ENCODE measurements at regions not wholly inside any gene's neighbourhood (a gene's known extent, or its start where the extent isn't known, plus 50 kb on each side); places are given as distances from the start of the nearest gene placed in this dataset.

- Histone ChIP-seq H3K4me2 (ENCODE audit: low read depth, low read length) (no peak overlapping the region), H4K20me1 (ENCODE audit: insufficient read depth, low read length) (no peaks in the 10 kb centered on the region), H3K4me3 (ENCODE audit: low read length) (no peak overlapping the region), H3K9me2 (replicated peaks; ENCODE audit: insufficient read depth, low read length) (no peaks in the 10 kb centered on the region), H2AFZ (ENCODE audit: low read length) (no peak overlapping the region), H3K79me2 (ENCODE audit: low read length) (no peaks in the 10 kb centered on the region), H3K9ac (ENCODE audit: low read length) (no peak overlapping the region), H3K27ac (ENCODE audit: low read length) (no peak overlapping the region), H3K4me1 (ENCODE audit: low read length) (no peaks in the 10 kb centered on the region), H3K36me3 (replicated peaks; ENCODE audit: insufficient read depth, low read length) (no peaks in the 10 kb centered on the region), H3K9me3 (replicated peaks; ENCODE audit: insufficient read depth, low read length) (no peaks in the 10 kb centered on the region), H3K27me3 (replicated peaks; ENCODE audit: insufficient read depth, low read length) (no peaks in the 10 kb centered on the region), H3F3A (ENCODE audit: insufficient read depth, low read length) (no peaks in the 10 kb centered on the region)
- DNase-seq: no peak
- no peak for TF ChIP-seq EZH2phosphoT487 (IDR thresholded peaks at IDR 0.05; ENCODE audit: low read length)
- no peak for TF ChIP-seq EZH2 (optimal IDR thresholded peaks at IDR 0.05; ENCODE audit: low read depth, low read length)
- TF ChIP-seq CTCF (IDR thresholded peaks at IDR 0.05; ENCODE audit: low read length): no peak
Measured at GRCh38 chr20:11041396-11041795, 367.6 kb upstream of the JAG1 start.

GRCh38 chr20:11043001-11043400 lies 369.2 kb upstream of the JAG1 start:
- DNase-seq: no peak
- no peaks in the 10 kb centered on the region for H3K36me3 ChIP-seq (replicated peaks; ENCODE audit: insufficient read depth, low read length)
- no peak overlapping the region for H2AFZ ChIP-seq (ENCODE audit: low read length)
- no peaks in the 10 kb centered on the region for H3F3A ChIP-seq (ENCODE audit: insufficient read depth, low read length)
- TF ChIP-seq EZH2 (optimal IDR thresholded peaks at IDR 0.05; ENCODE audit: low read depth, low read length) (no peak), EZH2phosphoT487 (IDR thresholded peaks at IDR 0.05; ENCODE audit: low read length) (no peak), CTCF (IDR thresholded peaks at IDR 0.05; ENCODE audit: low read length) (no peak)
- H3K4me2 ChIP-seq (ENCODE audit: low read depth, low read length): no peak overlapping the region
- H3K4me3 ChIP-seq (ENCODE audit: low read length): no peak overlapping the region
- no peak overlapping the region for H3K27ac ChIP-seq (ENCODE audit: low read length)
- H3K79me2 ChIP-seq (ENCODE audit: low read length): no peaks in the 10 kb centered on the region
- H3K9me2 ChIP-seq (replicated peaks; ENCODE audit: insufficient read depth, low read length): no peaks in the 10 kb centered on the region
- H3K4me1 ChIP-seq (ENCODE audit: low read length): no peaks in the 10 kb centered on the region
- H3K9me3 ChIP-seq (replicated peaks; ENCODE audit: insufficient read depth, low read length): no peaks in the 10 kb centered on the region
- no peaks in the 10 kb centered on the region for H3K27me3 ChIP-seq (replicated peaks; ENCODE audit: insufficient read depth, low read length)
- no peaks in the 10 kb centered on the region for H4K20me1 ChIP-seq (ENCODE audit: insufficient read depth, low read length)
- no peak overlapping the region for H3K9ac ChIP-seq (ENCODE audit: low read length)

GRCh38 chr20:11044561-11044960 lies 370.8 kb upstream of the JAG1 start:
- no peaks in the 10 kb centered on the region for H3K4me1 ChIP-seq (ENCODE audit: low read length)
- no peaks in the 10 kb centered on the region for H3K79me2 ChIP-seq (ENCODE audit: low read length)
- H3K27me3 ChIP-seq (replicated peaks; ENCODE audit: insufficient read depth, low read length): no peaks in the 10 kb centered on the region
- no peak for DNase-seq
- H3F3A ChIP-seq (ENCODE audit: insufficient read depth, low read length): no peaks in the 10 kb centered on the region
- no peaks in the 10 kb centered on the region for H4K20me1 ChIP-seq (ENCODE audit: insufficient read depth, low read length)
- no peaks in the 10 kb centered on the region for H3K9me2 ChIP-seq (replicated peaks; ENCODE audit: insufficient read depth, low read length)
- H3K27ac ChIP-seq (ENCODE audit: low read length): no peak overlapping the region
- no peak overlapping the region for H3K4me2 ChIP-seq (ENCODE audit: low read depth, low read length)
- no peaks in the 10 kb centered on the region for H3K36me3 ChIP-seq (replicated peaks; ENCODE audit: insufficient read depth, low read length)
- H2AFZ ChIP-seq (ENCODE audit: low read length): no peak overlapping the region
- H3K9me3 ChIP-seq (replicated peaks; ENCODE audit: insufficient read depth, low read length): no peaks in the 10 kb centered on the region
- no peak overlapping the region for H3K4me3 ChIP-seq (ENCODE audit: low read length)
- no peak for TF ChIP-seq EZH2phosphoT487 (IDR thresholded peaks at IDR 0.05; ENCODE audit: low read length)
- no peak for TF ChIP-seq CTCF (IDR thresholded peaks at IDR 0.05; ENCODE audit: low read length)
- no peak for TF ChIP-seq EZH2 (optimal IDR thresholded peaks at IDR 0.05; ENCODE audit: low read depth, low read length)
- H3K9ac ChIP-seq (ENCODE audit: low read length): no peak overlapping the region
